Cardiac fibroblast (primary cell): ENCODE measurements at regions not wholly inside any gene's neighbourhood (a gene's known extent, or its start where the extent isn't known, plus 50 kb on each side); places are given as distances from the start of the nearest gene placed in this dataset.

Experiments
- DNase-seq, 2 donors: peaks; one replicate each; pipeline versions ENCODE4 v3.0.0 to v3.0.0-alpha.2; 2010; ENCODE audit warnings: low read depth in 2 of 2
- H3K4me3 ChIP-seq, 2 donors: replicated peaks in 1 of 2; 1 replicate in 1 of 2; 2 replicates in 1 of 2; pipeline ENCODE4 v1.5.1; 2011; ENCODE audit warnings: low read depth in 2 of 2, low read length in 2 of 2, mild to moderate bottlenecking in 2 of 2, moderate library complexity in 1 of 2
- CTCF ChIP-seq: IDR thresholded peaks from one replicate; pipeline ENCODE4 v1.5.1; 2011; ENCODE audit warnings: low read depth, mild to moderate bottlenecking, low read length, inconsistent platforms

DNA sequence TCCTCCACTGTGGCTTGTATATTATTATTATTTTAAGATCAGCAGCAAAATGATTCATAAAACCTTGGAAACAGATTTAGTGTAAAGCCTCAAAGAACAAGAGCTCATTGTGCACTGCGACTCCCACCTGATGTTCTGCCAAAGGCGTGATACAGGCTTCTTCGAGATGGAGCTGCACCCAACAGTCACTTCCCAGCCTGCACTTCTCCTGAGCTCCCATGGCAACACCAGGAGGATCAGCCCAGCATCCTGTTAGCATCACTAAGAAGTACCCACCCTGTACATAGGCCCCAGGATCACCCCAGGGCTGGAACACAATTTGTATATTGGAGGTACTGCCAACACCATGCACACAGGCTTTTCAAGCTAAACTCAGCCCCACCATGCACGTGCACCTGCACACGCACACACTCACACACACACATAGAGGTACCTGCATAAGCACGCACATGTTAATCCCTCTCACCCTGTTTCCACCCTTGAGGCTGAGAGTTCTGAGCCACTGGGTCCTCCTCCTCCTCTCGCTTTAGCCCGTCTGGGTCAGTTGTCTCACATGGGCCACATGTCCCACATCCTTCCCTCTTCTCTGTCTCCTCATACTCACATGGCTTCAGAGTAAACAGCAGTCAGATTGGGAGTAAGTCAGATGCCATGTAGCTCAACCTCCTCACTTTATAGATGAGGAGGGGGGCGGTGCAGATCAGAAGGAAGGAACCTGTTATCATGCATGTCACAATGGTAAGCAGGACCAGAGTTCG is 281.9 kb upstream of the POU3F1 start:
- no peak for DNase-seq
- no peak for TF ChIP-seq CTCF
- no peak overlapping the region for H3K4me3 ChIP-seq

DNA sequence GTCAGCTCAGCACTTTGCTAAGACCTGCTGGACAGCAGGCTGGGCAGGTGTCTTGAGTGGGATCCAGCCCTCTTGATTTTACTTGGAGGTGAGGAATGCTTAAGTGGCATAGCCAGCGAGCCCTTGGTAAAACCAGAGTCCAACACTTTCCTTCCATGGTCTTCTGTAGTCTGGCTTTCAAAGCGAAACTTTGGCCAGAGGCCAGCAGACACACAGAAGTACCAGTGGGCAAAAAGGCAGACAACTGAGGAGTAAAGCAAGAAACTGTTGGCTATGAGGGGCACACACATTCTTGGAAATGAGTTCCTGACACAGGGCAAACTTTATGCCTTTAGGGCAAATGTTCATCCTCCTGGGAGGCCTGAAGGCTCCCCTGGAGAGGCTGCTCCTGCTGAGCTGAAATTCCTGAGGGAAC is 281.0 kb upstream of the POU3F1 start:
- no peak for TF ChIP-seq CTCF
- no peak overlapping the region for H3K4me3 ChIP-seq
- peak in 1 of 2 donors; percentile 1 for DNase-seq

DNA sequence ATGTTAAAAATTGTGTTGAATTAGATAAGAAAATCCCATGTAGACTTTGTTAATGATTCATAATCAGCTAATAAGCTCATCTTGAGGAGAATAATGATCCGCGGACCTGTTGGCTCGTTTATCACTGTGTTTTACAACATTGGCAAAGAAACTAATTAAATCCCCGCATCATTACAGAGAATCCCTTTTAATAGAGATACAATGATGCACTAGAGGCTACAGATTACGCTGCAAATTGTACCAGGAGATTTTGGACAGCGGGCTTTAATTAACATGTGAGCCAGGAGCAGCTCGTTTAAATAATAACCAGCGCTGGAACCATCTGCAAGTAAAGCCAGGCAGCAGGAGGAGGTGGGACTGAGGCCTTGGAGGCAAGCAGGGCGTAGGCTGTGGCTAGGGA is 280.3 kb upstream of the POU3F1 start:
- TF ChIP-seq CTCF: no peak

GRCh38 chr1:38326135-38326534 is 279.5 kb upstream of the POU3F1 start:
- no peak for DNase-seq
- no peak overlapping the region for H3K4me3 ChIP-seq
- no peak for TF ChIP-seq CTCF

More for the DNA sequence above, 280.3 kb upstream of the POU3F1 start:
- no peak for DNase-seq
- no peak overlapping the region for H3K4me3 ChIP-seq

GRCh38 chr1:38312753-38313152 is 266.2 kb upstream of the POU3F1 start:
- no peak for TF ChIP-seq CTCF
- no peak overlapping the region for H3K4me3 ChIP-seq
- no peak for DNase-seq

GRCh38 chr1:38310079-38310478 is 263.5 kb upstream of the POU3F1 start:
- TF ChIP-seq CTCF: no peak
- DNase-seq: no peak
- H3K4me3 ChIP-seq: no peak overlapping the region

DNA sequence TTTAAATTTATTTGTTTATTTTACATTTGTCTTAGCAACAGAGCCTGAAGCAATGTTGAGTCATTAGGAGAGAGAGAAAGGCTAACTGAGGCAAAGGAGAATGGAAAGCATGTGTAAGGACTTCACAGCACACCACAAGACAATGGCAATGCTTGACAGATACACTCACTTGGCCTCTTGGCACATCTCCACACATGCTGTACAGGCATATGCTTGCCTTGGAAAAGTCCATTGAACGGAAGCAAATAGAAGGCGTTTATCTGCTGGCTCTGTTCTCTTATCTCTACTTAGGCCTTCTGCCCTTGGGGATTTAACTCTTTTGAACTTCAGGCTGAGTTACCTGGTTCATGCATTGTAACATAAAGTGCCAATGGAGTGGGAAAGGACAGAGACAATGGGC is 262.2 kb upstream of the POU3F1 start:
- H3K4me3 ChIP-seq: no peak overlapping the region
- DNase-seq: no peak
- TF ChIP-seq CTCF: no peak
